ENCODE measurements at regions not wholly inside any gene's neighbourhood (a gene's known extent, or its start where the extent isn't known, plus 50 kb on each side); places are given as distances from the start of the nearest gene placed in this dataset.

DNA sequence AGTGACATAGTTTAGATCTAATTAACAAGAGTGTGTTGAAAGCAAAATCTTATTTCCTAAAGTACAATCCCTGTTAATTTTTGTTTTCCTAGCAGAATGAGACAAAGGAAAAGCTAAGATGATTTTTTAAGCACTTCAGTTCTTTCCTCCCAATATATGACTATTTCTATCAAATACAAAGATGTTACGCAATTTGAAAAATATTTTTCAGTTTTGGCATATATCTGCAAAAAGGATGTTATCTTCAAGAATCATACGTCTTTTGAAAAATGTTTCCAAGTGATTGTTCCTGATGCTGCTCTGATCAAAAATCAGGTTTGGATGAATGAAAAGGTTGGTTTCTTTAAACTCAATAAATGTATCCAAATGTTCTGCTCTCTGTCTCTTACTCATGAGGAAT, 486.7 kb upstream of the CPEB2 start:
- Histone ChIP-seq H3K27me3 (no peaks in the 10 kb centered on the region), H3K4me1 (no peaks in the 10 kb centered on the region), H3K27ac (no peak overlapping the region), H3K9me3 (no peaks in the 10 kb centered on the region), H3K36me3 (no peaks in the 10 kb centered on the region), H3K4me3 (no peak overlapping the region)
- DNase-seq (ENCODE audit: low spot score in 2 of 2): no peak
- 79% methylated on average over 2 of the region's 2 CpGs for WGBS
- TF ChIP-seq POLR2A (IDR thresholded peaks at IDR 0.05) (no peak), EP300 (IDR thresholded peaks at IDR 0.05) (no peak), POLR2AphosphoS5 (IDR thresholded peaks at IDR 0.05) (no peak)
- TF ChIP-seq, protein P1, sequence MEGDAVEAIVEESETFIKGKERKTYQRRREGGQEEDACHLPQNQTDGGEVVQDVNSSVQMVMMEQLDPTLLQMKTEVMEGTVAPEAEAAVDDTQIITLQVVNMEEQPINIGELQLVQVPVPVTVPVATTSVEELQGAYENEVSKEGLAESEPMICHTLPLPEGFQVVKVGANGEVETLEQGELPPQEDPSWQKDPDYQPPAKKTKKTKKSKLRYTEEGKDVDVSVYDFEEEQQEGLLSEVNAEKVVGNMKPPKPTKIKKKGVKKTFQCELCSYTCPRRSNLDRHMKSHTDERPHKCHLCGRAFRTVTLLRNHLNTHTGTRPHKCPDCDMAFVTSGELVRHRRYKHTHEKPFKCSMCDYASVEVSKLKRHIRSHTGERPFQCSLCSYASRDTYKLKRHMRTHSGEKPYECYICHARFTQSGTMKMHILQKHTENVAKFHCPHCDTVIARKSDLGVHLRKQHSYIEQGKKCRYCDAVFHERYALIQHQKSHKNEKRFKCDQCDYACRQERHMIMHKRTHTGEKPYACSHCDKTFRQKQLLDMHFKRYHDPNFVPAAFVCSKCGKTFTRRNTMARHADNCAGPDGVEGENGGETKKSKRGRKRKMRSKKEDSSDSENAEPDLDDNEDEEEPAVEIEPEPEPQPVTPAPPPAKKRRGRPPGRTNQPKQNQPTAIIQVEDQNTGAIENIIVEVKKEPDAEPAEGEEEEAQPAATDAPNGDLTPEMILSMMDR (IDR thresholded peaks at IDR 0.05): no peak

DNA sequence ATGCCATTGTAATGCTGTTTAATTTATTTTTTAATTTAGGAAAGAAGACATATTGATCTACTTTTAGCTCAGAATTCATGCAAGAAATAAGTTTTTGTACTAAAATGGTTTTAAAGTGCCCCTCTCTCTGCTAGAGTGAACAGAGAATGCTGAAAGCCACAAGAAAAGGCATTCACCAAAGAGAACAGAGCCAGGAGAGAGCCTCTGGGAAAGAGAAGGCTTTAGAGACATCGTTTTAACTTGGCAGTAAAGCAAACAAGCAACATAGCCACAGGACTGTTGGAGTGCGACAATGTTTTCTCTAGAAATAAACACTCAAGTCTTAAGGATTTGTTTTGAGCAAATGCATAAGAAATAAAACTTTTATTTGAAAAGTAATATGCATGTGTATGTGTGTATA, 484.1 kb upstream of the CPEB2 start:
- H3K9me3 ChIP-seq: no peaks in the 10 kb centered on the region
- TF ChIP-seq POLR2AphosphoS5 (IDR thresholded peaks at IDR 0.05): no peak
- no peak for TF ChIP-seq POLR2A (IDR thresholded peaks at IDR 0.05)
- TF ChIP-seq, protein P1 (IDR thresholded peaks at IDR 0.05): no peak

DNA sequence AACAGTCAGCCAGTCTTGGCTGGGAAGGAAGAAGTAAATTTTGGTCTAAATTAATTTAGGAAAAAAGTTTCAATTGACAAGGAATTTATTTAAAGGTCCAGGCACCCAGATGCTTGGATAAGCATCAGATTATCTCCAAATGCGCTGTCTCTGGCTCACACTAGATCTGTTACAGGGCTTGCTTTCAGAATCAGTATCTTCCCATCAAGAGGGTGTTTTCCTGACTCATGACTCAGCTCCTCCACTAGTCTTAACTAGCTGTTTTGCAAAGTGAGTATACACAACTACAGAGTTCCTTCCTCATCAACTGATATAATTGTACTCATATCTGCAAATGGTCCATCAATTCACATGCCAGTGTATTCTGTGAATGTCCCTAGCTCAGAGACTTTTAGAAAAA, 482.1 kb upstream of the CPEB2 start:
- TF ChIP-seq, protein P1 (IDR thresholded peaks at IDR 0.05): no peak
- TF ChIP-seq POLR2A (IDR thresholded peaks at IDR 0.05) (no peak), POLR2AphosphoS5 (IDR thresholded peaks at IDR 0.05) (no peak), EP300 (IDR thresholded peaks at IDR 0.05) (no peak)
- WGBS: 30% methylated on average over 1 of the region's 1 CpG
- H3K4me3 ChIP-seq: no peak overlapping the region

More for the DNA sequence above, 484.1 kb upstream of the CPEB2 start:
- WGBS: 32% methylated on average over 2 of the region's 2 CpGs
- H3K4me3 ChIP-seq: no peak overlapping the region
- H3K27ac ChIP-seq: no peak overlapping the region
- no peaks in the 10 kb centered on the region for H3K36me3 ChIP-seq
- DNase-seq (ENCODE audit: low spot score in 2 of 2): no peak
- H3K27me3 ChIP-seq: no peaks in the 10 kb centered on the region
- no peaks in the 10 kb centered on the region for H3K4me1 ChIP-seq

DNA sequence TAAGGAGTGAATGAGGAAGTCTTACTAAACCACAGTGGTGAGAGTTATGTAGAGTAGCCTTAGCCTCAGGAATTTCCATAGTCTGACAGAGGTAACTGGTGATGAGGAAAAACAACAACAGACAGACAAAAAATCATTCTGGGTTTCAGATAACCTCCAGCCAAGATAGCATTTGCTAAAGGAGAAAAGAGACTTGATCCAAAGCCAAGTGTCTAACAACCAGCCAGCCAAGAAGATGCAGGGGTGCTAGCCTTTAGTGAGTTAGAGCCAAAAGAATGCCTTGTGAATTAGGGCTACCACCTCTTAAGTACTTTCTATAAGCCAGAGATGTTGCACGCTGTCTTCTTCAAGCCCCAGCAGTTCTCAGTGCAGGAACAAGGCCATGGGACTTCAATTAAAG, 478.0 kb upstream of the CPEB2 start:
- H3K27me3 ChIP-seq: no peaks in the 10 kb centered on the region
- H3K36me3 ChIP-seq: no peaks in the 10 kb centered on the region
- no peaks in the 10 kb centered on the region for H3K4me1 ChIP-seq
- TF ChIP-seq, protein P1 (IDR thresholded peaks at IDR 0.05): no peak
- no peak for TF ChIP-seq EP300 (IDR thresholded peaks at IDR 0.05)
- no peak for TF ChIP-seq POLR2AphosphoS5 (IDR thresholded peaks at IDR 0.05)
- no peak for TF ChIP-seq POLR2A (IDR thresholded peaks at IDR 0.05)
- no peak overlapping the region for H3K4me3 ChIP-seq
- no peak overlapping the region for H3K27ac ChIP-seq
- 93% methylated on average over 1 of the region's 1 CpG for WGBS
- no peak for DNase-seq (ENCODE audit: low spot score in 2 of 2)
- no peaks in the 10 kb centered on the region for H3K9me3 ChIP-seq

More for the DNA sequence above, 482.1 kb upstream of the CPEB2 start:
- Histone ChIP-seq H3K9me3 (no peaks in the 10 kb centered on the region), H3K4me1 (no peaks in the 10 kb centered on the region), H3K27me3 (no peaks in the 10 kb centered on the region), H3K36me3 (no peaks in the 10 kb centered on the region), H3K27ac (no peak overlapping the region)
- DNase-seq (ENCODE audit: low spot score in 2 of 2): no peak

DNA sequence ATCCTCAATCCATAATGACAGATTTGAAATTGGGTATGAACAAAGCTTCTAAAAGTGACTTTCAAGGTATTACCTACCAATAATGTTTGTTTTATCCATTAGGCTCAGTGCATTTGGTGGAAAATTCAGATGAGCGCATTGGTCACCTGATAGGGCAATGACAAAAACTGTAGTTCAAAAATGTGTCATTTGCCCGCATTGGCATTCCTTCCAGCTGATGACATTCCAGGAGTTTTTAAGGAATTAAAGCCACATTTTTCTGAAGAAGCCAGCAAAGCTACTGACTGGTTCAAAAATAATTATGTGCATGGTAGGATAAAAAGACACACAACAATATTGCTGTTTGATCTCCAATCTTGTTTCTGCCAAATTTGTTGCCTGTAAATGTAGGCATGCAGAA, 473.4 kb upstream of the CPEB2 start:
- Histone ChIP-seq H3K4me1 (peaks cover 16% of the 10 kb centered on the region), H3K27me3 (no peaks in the 10 kb centered on the region), H3K36me3 (no peaks in the 10 kb centered on the region), H3K27ac (no peak overlapping the region), H3K9me3 (no peaks in the 10 kb centered on the region), H3K4me3 (no peak overlapping the region)
- no peak for TF ChIP-seq POLR2AphosphoS5 (IDR thresholded peaks at IDR 0.05)
- TF ChIP-seq, protein P1 (IDR thresholded peaks at IDR 0.05): no peak
- TF ChIP-seq POLR2A (IDR thresholded peaks at IDR 0.05): no peak
- TF ChIP-seq EP300 (IDR thresholded peaks at IDR 0.05): no peak
- 78% methylated on average over 2 of the region's 2 CpGs for WGBS
- DNase-seq (ENCODE audit: low spot score in 2 of 2): no peak
